LNCAP (cell line): ENCODE measurements at regions not wholly inside any gene's neighbourhood (a gene's known extent, or its start where the extent isn't known, plus 50 kb on each side); places are given as distances from the start of the nearest gene placed in this dataset.

Experiments
- CTCF ChIP-seq: fragments of 450-650 bp; IDR thresholded peaks from 2 replicates; pipeline ENCODE4 v1.5.1; 2017; ENCODE audit warnings: mild to moderate bottlenecking

- no peak for TF ChIP-seq CTCF
Measured at GRCh38 chr3:64464955-64465354, 222.8 kb downstream of the ADAMTS9 start.

DNA sequence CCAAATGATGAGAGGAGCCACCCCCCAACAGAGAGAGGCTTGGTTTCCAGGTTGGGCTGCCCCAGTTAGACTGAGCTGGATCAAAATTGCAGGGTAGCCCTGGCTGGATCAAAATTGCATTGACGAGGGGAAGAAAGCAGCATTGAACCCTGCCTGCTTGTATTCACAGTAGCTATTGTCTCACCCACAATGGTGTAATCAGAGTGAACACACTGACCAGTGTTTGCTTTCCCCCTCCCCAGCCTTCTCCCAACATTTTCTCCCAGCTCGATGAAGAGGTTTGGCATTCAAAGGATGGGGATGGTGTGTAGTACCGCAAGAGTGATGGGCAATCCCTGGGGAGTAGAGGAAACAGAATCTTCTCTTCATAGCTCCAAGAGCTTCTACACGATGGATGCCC lies 223.8 kb downstream of the ADAMTS9 start:
- TF ChIP-seq CTCF, result no peak

GRCh38 chr3:64462203-64462602 lies 225.6 kb downstream of the ADAMTS9 start:
- TF ChIP-seq CTCF, result no peak

DNA sequence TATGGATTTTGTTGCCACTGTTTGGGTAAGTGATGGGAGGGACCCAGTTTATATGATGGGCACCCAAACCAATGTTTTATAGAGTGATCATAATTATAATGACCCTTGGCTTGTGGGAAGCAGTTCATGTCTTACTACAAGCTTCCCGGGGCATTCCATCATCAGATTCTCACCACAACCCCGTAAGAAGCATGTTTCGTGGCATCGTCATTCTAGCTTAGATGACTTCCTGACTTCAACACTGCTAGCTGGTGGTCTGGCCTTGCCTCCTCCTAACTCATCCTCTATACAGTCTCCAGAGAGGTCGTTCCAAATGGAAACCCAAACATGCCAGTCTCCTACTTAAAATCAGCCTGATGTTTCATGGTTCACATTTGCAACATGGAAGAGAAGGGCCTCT lies 226.9 kb downstream of the ADAMTS9 start:
- TF ChIP-seq CTCF, result no peak

- no peak for TF ChIP-seq CTCF
Measured at GRCh38 chr3:64460141-64460730, 227.6 kb downstream of the ADAMTS9 start.

DNA sequence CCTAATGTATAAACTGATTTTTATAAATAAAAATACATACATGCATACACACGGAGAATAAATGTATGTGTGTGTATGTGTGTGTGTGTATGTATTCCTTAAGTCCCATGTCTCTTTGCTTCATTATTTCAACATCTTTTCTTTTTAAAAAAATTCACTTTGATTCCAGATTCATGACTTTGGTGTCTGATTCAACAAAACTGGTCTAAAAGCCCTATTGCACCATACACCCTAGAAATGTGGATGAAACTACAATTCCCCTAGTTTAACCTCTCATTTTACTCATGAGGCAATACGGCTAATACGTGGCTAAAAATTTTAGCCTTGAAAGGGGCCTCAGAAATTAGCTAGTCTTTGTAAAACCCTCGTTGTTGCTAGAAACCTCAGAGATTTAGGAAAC lies 228.1 kb downstream of the ADAMTS9 start:
- TF ChIP-seq CTCF, result no peak

- TF ChIP-seq CTCF, result no peak
Measured at GRCh38 chr3:64457811-64458210, 230.0 kb downstream of the ADAMTS9 start.

DNA sequence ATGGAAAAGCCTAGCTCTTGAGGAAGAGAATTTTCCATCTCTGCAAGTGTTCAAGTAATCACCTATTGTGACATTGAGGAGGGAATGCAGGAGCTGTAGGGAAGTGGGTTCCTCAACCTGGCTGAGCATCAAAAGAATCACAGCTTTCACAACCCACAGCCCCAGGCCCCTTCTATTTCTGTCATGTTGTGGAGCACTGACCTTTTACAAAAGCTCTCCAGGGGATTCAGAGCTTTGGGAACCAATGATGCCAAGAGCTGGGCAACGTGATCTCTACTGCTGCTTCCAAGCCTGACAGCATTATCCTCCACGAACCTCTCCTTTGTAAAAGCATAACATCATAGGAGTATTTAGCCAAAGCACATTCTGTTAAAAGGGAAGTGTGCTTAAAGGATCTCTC lies 231.1 kb downstream of the ADAMTS9 start:
- no peak for TF ChIP-seq CTCF
